Fibroblast of lung (primary cell): ENCODE measurements at regions not wholly inside any gene's neighbourhood (a gene's known extent, or its start where the extent isn't known, plus 50 kb on each side); places are given as distances from the start of the nearest gene placed in this dataset.

ENCODE experiments used
- CTCF ChIP-seq, 2 donors: IDR thresholded peaks in 1 of 2; conservative IDR thresholded peaks in 1 of 2; 1 replicate in 1 of 2; 2 replicates in 1 of 2; pipeline ENCODE4 v1.5.1; 2011 to 2012; ENCODE audit warnings: low read length in 2 of 2, control low read depth in 1 of 2, inconsistent platforms in 1 of 2, low read depth in 1 of 2, mild to moderate bottlenecking in 1 of 2
- EZH2 ChIP-seq: IDR thresholded peaks from 2 replicates; pipeline ENCODE4 v1.5.1; 2012; ENCODE audit warnings: low read length, control low read depth, mild to moderate bottlenecking; ENCODE audit errors: missing control alignments

GRCh38 chr15:39296955-39297354, 283.9 kb upstream of the THBS1 start:
- TF ChIP-seq CTCF (conservative IDR thresholded peaks at IDR 0.05 in 1 of 2, IDR thresholded peaks at IDR 0.05 in 1 of 2; ENCODE audit: low read depth in 1 of 2, low read length in 2 of 2) (no peak), EZH2 (no peak)
